Common myeloid progenitor, CD34-positive (primary cell): ENCODE measurements at regions not wholly inside any gene's neighbourhood (a gene's known extent, or its start where the extent isn't known, plus 50 kb on each side); places are given as distances from the start of the nearest gene placed in this dataset.
"Not testable (repeated sequence)": the region's sequence is repeated elsewhere in the genome, so short reads cannot be mapped to it uniquely, and the experiment has no call there.

ENCODE experiments used
- CTCF ChIA-PET: fragments of 350-600 bp; sonication (Branson Sonifier 250); formaldehyde crosslinking; loops from one replicate; lab custom pipeline; 2021; ENCODE audit warnings: antibody characterized with exemption; lab: Charles Lee
- POLR2A ChIA-PET: fragments of 350-600 bp; sonication (Branson Sonifier 250); formaldehyde crosslinking; loops from one replicate; lab custom pipeline; 2021; ENCODE audit warnings: antibody characterized with exemption; lab: Charles Lee
- DNase-seq, 3 donors: peaks; one replicate each; pipeline versions ENCODE4 v3.0.0 to v3.0.0-alpha.2; 2013
- H3K27ac ChIP-seq, 2 experiments: 1 replicate in 1 of 2; 2 replicates in 1 of 2; pipeline ENCODE4 v1.7.0; 2013; ENCODE audit warnings: inconsistent platforms in 2 of 2, low read length in 2 of 2, mild to moderate bottlenecking in 2 of 2, low read depth in 1 of 2, moderate library complexity in 1 of 2; ENCODE audit not compliant: severe bottlenecking in 2 of 2, insufficient read depth in 1 of 2, poor library complexity in 1 of 2
- H3K27me3 ChIP-seq, 5 experiments: replicated peaks in 2 of 5; 1 replicate in 3 of 5; 2 replicates in 2 of 5; pipeline versions ENCODE4 v1.6.1 to v1.7.0; 2013; ENCODE audit warnings: low read length in 4 of 5, mild to moderate bottlenecking in 2 of 5, moderate library complexity in 2 of 5, inconsistent platforms in 1 of 5; ENCODE audit not compliant: insufficient read depth in 5 of 5, control insufficient read depth in 4 of 5
- H3K36me3 ChIP-seq, 4 experiments: 1 replicate in 2 of 4; 2 replicates in 2 of 4; pipeline versions ENCODE4 v1.6.1 to v1.7.0; 2013; ENCODE audit warnings: low read length in 3 of 4, control low read depth in 1 of 4, mild to moderate bottlenecking in 1 of 4; ENCODE audit not compliant: control insufficient read depth in 4 of 4, insufficient read depth in 4 of 4
- H3K4me1 ChIP-seq, 4 experiments: 1 replicate in 3 of 4; 2 replicates in 1 of 4; pipeline versions ENCODE4 v1.6.1 to v1.7.1; 2013; ENCODE audit warnings: low read length in 3 of 4, mild to moderate bottlenecking in 3 of 4, control low read depth in 1 of 4, inconsistent platforms in 1 of 4, moderate library complexity in 1 of 4; ENCODE audit not compliant: control insufficient read depth in 4 of 4, insufficient read depth in 4 of 4; ENCODE audit errors: control extremely low read depth in 1 of 4
- H3K4me3 ChIP-seq, 7 experiments: 1 replicate in 4 of 7; 2 replicates in 3 of 7; pipeline versions ENCODE4 v1.5.1 to v1.7.0; 2013; ENCODE audit warnings: mild to moderate bottlenecking in 7 of 7, low read length in 6 of 7, moderate library complexity in 6 of 7, inconsistent platforms in 2 of 7, low read depth in 2 of 7, control low read depth in 1 of 7; ENCODE audit not compliant: insufficient read depth in 4 of 7, control insufficient read depth in 1 of 7; ENCODE audit errors: extremely low read depth in 1 of 7
- H3K9me3 ChIP-seq, 5 experiments: 1 replicate in 4 of 5; 2 replicates in 1 of 5; pipeline versions ENCODE4 v1.6.1 to v1.7.1; 2013; ENCODE audit warnings: low read length in 4 of 5, mild to moderate bottlenecking in 2 of 5, inconsistent platforms in 1 of 5, low read depth in 1 of 5, moderate library complexity in 1 of 5; ENCODE audit not compliant: control insufficient read depth in 4 of 5, insufficient read depth in 2 of 5; ENCODE audit errors: control extremely low read depth in 1 of 5
- WGBS: methylation state at CpG from one replicate; pipeline ENCODE4 v1.1.5; 2013; ENCODE audit not compliant: insufficient coverage; 5-methylcytosine and 5-hydroxymethylcytosine counted together

GRCh38 chr15:66635006-66635405 is 67.0 kb upstream of the SMAD6 start:
- no peaks in the 10 kb centered on the region for H3K36me3 ChIP-seq
- no peak overlapping the region for H3K4me3 ChIP-seq
- ChIA-PET POLR2A (no interaction called here), CTCF (interaction anchor here (1.2 to 1.6 kb wide), 3 partner anchors 10 to 44 kb away, joined by 3 to 8 read pairs (median 4); no protein-coding TSS in a partner anchor)
- no peaks in the 10 kb centered on the region for H3K9me3 ChIP-seq
- WGBS: 100% methylated on average over 3 of the region's 5 CpGs
- DNase-seq: no peak
- peaks cover 2 to 73% (median 32%) of the 10 kb centered on the region in 4 experiments for H3K4me1 ChIP-seq
- peaks cover 0 to 2% (median 0%) of the 10 kb centered on the region in 5 experiments for H3K27me3 ChIP-seq
- no peak overlapping the region for H3K27ac ChIP-seq

- no peaks in the 10 kb centered on the region for H3K9me3 ChIP-seq
- H3K36me3 ChIP-seq: no peaks in the 10 kb centered on the region
- H3K27me3 ChIP-seq: peaks cover 0 to 2% (median 0%) of the 10 kb centered on the region in 5 experiments
- WGBS: 96% methylated on average over 4 of the region's 4 CpGs
- DNase-seq: no peak
- H3K4me3 ChIP-seq: no peak overlapping the region
- POLR2A ChIA-PET: no interaction called here
- H3K27ac ChIP-seq: no peak overlapping the region
- peaks cover 2 to 66% (median 25%) of the 10 kb centered on the region in 4 experiments for H3K4me1 ChIP-seq
- CTCF ChIA-PET: interaction anchor here (1.0 to 1.6 kb wide), 5 partner anchors 9 to 43 kb away, joined by 3 to 6 read pairs (median 3); no protein-coding TSS in a partner anchor
Observed at GRCh38 chr15:66635817-66636216, 66.2 kb upstream of the SMAD6 start.

GRCh38 chr15:66637044-66637443 is 65.0 kb upstream of the SMAD6 start:
- CTCF ChIA-PET, POLR2A ChIA-PET, H3K4me3 ChIP-seq, H3K27ac ChIP-seq, DNase-seq, H3K36me3 ChIP-seq, H3K9me3 ChIP-seq, H3K27me3 ChIP-seq: not testable (repeated sequence)
- H3K4me1 ChIP-seq: peaks cover 2 to 55% (median 15%) of the 10 kb centered on the region in 4 experiments
- 100% methylated on average over 2 of the region's 9 CpGs for WGBS

GRCh38 chr15:66638377-66638776 is 63.7 kb upstream of the SMAD6 start:
- Histone ChIP-seq H3K36me3 (no peaks in the 10 kb centered on the region), H3K9me3 (no peaks in the 10 kb centered on the region), H3K4me1 (peaks cover 2 to 41% (median 6%) of the 10 kb centered on the region in 4 experiments), H3K27ac (no peak overlapping the region), H3K27me3 (peaks cover 0 to 2% (median 0%) of the 10 kb centered on the region in 5 experiments), H3K4me3 (no peak overlapping the region)
- POLR2A ChIA-PET: no interaction called here
- peak in 2 of 3 donors; percentile 39 to 51 for DNase-seq
- CTCF ChIA-PET: interaction anchor here (0.7 to 3.9 kb wide), 4 partner anchors 13 to 60 kb away, joined by 3 to 15 read pairs (median 4); no protein-coding TSS in a partner anchor
- WGBS: 51% methylated on average over 6 of the region's 6 CpGs

GRCh38 chr15:66641485-66642315 is 60.3 kb upstream of the SMAD6 start:
- Histone ChIP-seq H3K9me3 (no peaks in the 10 kb centered on the region), H3K36me3 (no peaks in the 10 kb centered on the region), H3K4me1 (peaks cover 2 to 36% (median 17%) of the 10 kb centered on the region in 4 experiments), H3K4me3 (no peak overlapping the region), H3K27ac (no peak overlapping the region), H3K27me3 (peaks cover 0 to 2% (median 0%) of the 10 kb centered on the region in 5 experiments)
- no peak for DNase-seq
- CTCF ChIA-PET: interaction anchor here (1.1 to 3.9 kb wide), 2 partner anchors 23 kb away, joined by 4 to 15 read pairs; no protein-coding TSS in a partner anchor
- POLR2A ChIA-PET: no interaction called here
- 97% methylated on average over 3 of the region's 5 CpGs for WGBS

GRCh38 chr15:66642514-66642913 is 59.5 kb upstream of the SMAD6 start:
- Histone ChIP-seq H3K9me3 (no peaks in the 10 kb centered on the region), H3K36me3 (no peaks in the 10 kb centered on the region), H3K4me3 (no peak overlapping the region), H3K27me3 (peaks cover 0 to 2% (median 0%) of the 10 kb centered on the region in 5 experiments), H3K27ac (no peak overlapping the region), H3K4me1 (peaks cover 2 to 43% (median 19%) of the 10 kb centered on the region in 4 experiments)
- DNase-seq: no peak
- ChIA-PET POLR2A (no interaction called here), CTCF (interaction anchor here (0.8 to 1.1 kb wide), 2 partner anchors 20 to 24 kb away, joined by 3 to 4 read pairs; no protein-coding TSS in a partner anchor)
- 68% methylated on average over 3 of the region's 3 CpGs for WGBS
